ENCODE measurements at regions not wholly inside any gene's neighbourhood (a gene's known extent, or its start where the extent isn't known, plus 50 kb on each side); places are given as distances from the start of the nearest gene placed in this dataset.

GRCh38 chr3:70386043-70386442 lies 73.6 kb upstream of the MDFIC2 start:
- TF ChIP-seq POLR2A (IDR thresholded peaks at IDR 0.05) (no peak), CTCF (IDR thresholded peaks at IDR 0.05) (no peak)

Measured in thyroid gland (tissue), 4 donors.